NCI-H146 treated with DMSO at 0.1 percent for 48 hours (cell line): ENCODE measurements at regions not wholly inside any gene's neighbourhood (a gene's known extent, or its start where the extent isn't known, plus 50 kb on each side); places are given as distances from the start of the nearest gene placed in this dataset.
"Not testable (repeated sequence)": the region's sequence is repeated elsewhere in the genome, so short reads cannot be mapped to it uniquely, and the experiment has no call there.

ENCODE experiments used
- DNase-seq: peaks from one replicate; lab custom pipeline; 2025; ENCODE audit not compliant: unreplicated experiment; lab: John Stamatoyannopoulos, UW

DNA sequence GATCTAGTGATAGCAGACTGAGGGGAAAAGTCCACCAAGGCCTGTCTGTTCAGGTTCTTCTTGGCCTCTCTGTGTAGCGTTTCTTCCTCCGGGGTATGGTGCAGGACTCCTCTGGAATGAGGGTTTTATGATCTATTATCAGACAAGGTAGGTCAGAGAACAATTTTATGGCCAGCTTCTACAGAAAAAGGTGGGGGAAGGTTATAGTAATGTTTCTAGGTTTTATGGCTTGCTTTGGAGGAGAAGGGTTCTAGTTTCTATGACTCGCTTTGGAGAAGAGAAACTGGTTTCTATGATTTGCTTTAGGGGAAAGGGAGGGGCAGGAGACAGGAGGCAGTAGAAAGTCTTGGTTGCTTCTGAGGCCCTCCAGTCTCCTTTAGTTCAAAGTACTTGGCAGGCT lies 144.8 kb upstream of the LAMA2 start:
- no peak for DNase-seq

DNA sequence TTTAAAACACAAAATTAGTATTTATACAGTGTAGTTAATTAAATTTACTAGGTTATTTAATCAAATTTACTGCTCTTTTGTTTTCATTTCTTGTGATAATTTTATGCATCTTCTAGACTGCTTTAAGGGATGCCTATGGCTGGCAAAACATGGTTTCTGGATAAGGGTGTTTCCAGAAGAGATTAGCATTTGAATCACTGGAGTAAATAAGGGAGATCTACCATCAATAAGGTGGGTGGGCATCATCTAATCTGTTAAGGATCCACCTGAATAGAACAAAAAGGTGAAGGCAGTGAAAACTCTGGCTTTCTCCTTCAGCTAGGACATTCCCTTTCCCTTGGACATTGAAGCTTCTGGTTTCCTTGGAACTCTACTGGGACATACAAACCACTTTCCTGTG lies 146.2 kb upstream of the LAMA2 start:
- no peak for DNase-seq

DNA sequence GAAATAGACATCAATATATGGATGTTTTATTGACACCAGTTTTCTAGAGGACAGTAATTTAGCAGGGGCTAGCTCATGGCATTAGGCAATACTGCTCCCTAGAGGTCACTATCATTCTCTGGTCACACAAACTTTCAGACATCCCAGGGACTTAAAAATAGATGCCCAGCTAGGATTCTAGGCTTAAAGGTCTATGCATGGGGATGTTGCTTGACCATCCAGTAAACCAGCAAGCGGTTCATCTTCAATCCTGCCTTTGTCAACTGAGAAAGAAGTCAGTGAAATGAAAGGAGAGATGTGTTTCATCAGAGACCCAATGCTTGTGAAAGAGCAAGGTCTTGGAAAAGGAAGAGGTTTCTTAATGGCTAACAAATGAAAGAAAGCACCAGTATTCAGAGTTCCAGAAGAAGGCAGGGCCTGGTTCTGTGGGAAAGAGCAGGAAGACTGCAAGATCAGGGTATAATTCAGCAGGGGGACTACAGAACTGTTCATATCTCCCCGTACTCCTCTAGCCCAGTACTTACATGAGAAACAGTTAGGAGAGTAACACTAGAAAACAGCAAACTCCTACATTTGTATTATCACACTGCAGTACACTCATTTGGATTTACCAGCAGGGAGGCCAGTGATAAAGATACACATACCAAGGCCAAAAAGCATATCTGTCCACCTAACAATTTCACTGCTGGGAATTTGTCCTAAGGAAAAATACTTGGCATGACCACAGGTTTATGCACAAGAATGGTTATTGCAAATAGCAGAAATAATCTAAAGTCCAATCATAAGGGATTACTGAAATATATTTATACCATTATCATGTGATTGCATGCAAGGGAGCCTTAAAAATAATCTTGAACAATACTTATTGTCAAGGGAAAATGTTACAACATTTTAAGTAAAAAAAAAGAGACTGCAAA lies 151.4 kb upstream of the LAMA2 start:
- peak; percentile 49 for DNase-seq

DNA sequence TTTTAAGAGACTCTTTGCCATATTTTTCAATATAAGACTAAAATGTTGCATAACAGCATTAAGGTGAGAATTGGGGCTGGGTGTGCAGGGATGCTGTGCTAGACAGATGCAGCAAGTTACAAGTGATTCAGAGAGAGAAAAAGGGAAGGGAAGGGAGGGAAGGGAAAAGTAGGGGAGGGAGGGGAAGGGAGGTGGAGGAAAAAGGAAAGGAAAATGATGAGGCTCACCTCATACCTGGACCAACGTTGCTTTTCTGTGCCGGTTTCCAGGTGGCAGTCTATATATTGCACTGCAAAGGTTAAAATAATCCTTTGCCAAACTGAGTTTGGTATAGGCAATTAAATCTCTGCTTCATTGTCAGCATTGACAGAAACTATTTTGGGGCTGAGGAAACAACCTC lies 155.4 kb upstream of the LAMA2 start:
- no peak for DNase-seq

DNA sequence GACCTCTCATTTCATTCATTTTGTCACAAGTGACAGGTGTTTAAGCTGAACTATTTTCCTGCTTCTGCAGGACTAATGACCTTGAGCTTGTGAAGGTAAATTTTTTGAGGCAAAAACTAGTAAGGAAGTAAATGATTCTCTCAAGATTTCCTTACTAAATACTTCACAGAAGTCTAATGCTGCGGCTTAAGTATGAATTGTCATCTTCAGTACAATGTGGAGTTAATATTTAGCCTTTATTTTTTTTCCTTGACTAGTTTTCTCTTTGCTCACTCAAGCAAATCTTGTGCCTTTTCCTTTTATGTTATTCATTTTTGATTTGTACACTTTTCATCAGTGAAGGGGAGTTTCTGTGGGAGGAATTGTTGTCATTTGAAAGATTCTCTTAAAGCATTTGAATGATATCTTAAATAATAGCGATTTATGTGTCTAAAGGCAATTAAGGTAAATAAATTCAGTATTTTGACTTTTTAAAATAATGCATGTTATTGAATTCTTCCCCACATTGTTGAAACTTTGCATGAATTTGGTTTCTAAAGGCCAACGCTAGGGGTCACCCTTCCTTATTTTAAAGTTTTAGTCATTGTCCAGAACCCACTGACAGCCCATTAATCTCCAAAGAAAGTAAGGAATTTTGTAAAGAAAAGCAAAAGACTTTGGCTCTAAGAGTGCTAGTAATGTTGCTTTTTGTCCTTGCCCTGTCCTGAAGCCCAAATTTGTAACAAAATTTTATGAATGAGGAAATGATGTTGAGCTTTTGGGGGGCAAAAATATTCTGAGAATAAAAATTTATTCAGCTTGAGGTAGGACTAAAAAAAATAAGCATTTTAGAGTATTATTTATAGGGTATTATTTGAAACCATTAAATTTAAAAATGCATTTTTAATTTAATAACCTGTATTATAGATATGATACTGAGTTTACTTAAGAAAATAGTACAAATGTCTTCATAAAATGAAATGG lies 157.4 kb upstream of the LAMA2 start:
- peak; percentile 25 for DNase-seq

DNA sequence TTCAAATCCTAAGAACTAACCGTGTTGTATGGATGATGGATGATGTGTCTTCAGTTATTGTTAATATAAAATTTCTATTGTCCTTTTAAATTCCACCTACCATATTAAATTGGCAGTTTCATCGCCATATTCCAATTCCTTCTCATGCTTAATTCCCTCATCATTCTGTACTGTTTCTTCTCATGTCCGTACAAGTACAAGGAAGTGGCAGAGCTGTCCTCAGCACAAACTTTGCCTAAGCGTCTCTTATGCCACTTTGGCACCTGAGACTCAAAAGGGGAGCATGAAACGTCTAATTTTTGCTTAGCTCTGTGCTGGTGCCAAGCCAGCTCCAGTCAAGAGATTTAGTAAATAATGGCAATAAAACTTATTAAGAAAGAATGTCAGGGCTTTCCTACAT lies 158.2 kb upstream of the LAMA2 start:
- no peak for DNase-seq

DNA sequence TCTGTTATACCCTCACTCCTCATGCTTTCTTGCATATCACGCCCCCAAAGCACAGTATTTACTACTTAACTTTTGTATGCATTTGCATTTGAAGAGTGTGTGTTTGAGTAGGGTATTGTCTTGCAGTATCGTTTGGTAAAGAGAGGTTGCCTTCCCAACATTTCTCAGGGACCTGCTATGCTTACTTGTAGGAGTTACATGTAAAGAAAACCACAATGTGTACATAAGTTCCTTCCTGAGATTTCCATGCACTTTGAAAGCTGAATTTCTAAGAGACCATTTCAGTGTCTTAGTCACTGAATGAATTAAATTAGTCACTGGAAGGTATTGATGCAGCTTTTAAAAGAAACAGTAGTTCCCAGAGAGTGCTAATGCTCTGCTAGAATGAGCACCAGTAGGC lies 159.3 kb upstream of the LAMA2 start:
- no peak for DNase-seq

DNA sequence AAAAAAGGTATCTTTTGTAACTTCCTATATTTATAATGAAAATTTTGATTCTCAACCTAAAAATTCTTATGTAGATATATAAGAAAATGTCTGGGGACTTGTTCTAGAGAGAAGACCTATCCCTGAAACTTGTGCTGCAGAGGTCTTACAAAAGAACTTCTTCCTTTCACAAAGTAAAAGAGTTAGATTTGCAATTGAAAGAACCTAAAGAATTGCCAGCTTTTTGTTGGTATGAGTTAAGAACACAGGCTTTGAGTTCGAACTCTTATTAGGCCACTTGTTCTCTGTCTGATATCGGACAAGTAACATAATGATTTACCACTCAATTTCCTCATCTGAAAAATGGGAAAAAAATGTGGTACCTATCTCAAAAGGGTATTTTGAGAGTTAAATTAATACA lies 162.0 kb upstream of the LAMA2 start:
- DNase-seq, result no peak

DNA sequence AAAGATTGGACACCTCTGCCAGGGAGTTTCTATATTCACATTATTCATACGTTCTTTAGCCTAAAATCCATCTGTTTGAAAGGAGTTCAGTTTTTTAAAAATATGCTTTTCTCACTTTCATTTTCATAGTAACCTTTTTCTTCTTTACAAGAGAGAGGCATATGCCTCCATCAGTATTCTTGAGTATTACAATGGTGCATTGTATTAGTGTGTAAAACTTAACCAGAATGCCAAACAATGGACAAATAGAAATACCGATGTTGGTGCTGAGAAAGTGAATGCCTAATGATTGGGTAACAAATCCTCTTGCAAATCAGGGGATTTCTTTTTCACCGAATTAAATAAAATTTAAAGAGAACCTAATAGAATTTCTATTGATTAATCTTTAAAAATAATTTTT lies 163.2 kb upstream of the LAMA2 start:
- no peak for DNase-seq

DNA sequence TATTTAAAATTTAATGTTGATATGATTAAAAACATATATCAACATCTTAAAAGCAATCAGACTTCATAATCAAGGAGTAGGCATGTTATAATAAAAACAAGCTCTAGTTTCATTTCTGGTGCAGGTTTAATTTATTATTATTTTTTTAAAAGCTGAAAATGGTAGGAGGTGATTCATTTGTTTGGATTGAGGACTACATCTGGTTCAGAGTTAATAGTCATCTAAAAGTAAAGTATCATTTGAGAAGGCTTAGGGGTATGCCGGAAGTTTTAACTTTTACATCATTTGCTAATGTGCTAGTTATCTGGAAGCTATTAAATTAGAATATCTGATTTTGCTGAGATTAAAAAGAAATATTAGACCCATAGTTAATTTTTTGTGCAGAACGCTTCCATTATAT lies 169.5 kb upstream of the LAMA2 start:
- DNase-seq, result no peak

DNA sequence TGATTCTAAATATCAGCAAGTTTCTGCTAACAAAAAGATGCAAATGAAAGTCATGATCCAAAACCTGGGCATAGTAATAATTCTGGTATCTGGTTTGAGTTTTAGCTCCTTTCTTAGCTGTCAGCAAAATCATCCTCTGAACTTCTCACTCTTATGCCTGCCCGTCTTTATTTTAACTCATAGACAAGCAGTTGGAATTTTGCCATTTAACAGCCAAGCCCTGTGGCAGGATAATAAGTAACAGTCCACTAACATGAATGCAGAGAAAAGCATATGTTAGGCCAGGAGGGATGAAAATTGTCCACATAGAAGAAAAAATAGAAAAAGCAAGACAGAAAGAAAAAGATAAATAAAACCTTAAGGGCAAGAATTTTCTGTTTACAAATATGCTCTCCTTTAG lies 170.0 kb upstream of the LAMA2 start:
- no peak for DNase-seq

DNA sequence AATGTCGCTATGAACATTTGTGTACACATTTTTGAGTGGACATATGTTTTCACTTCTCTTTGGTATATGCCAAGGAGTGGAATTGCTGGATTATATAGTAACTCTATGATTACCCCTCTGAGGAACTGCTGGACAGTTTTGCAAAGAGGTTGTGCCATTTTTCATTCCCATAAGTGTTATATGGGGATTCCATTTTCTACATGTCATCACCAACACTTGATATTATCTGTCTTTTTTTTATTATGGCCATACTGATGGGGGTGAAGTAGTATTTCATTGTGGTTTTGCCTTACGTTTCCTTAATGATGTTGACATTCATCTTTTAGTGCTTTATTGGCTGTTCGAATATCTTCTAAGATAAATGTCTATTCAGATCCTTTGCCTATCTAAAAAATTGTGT lies 171.8 kb upstream of the LAMA2 start:
- no peak for DNase-seq

DNA sequence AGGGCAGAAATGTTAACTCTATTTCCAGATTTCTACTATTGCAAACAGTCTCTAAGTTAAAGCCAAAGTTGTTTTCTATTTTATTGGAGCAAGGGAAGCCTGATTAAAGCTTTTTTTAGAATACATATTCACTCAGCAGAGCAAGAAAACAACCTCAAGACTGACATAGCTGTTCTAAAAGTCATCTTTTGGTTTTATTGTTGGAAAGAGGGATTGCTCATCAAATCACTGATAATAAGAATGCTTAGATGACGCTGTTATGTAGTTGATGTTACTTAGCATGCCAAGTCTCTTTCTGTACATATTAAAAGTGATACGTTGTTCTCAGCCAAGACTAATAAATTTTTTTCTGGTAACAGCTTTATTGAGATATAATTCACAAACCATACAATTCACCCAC lies 172.6 kb upstream of the LAMA2 start:
- no peak for DNase-seq

DNA sequence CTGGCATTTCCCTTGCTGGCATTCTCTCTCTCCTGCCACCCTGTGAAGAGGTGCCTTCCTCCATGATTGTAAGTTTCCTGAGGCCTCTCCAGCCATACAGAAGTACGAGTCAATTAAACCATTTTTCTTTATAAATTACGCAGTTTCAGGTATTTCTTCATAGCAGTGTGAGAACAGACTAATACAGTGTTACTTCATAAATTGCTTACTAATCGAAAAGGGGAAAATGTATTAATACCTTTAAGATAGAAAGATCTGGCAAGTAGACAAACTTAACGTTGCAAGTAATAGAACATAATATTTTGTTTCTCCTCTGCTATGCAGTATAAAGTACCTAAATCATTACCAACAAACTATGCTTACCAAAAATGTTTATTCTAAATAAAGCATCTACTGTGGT lies 178.3 kb upstream of the LAMA2 start:
- DNase-seq, result no peak

DNA sequence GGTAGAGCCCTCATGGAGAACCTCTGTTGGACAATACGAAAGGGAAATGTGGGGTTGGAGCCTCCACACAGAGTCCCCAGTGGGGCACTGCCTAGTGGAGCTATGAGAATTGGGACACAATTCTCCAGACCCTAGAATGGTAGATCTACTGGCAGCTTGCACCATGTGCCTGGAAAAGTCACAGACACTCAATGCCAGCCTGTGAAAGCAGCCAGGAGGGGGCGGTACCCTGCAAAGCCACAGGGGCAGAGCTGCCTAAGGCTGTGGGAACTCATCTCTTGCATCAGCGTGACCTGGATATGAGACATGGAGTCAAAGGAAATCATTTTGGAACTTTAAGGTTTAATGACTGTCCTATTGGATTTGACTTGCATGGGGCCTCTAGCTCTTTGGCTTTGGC lies 179.1 kb upstream of the LAMA2 start:
- not testable (repeated sequence) for DNase-seq

DNA sequence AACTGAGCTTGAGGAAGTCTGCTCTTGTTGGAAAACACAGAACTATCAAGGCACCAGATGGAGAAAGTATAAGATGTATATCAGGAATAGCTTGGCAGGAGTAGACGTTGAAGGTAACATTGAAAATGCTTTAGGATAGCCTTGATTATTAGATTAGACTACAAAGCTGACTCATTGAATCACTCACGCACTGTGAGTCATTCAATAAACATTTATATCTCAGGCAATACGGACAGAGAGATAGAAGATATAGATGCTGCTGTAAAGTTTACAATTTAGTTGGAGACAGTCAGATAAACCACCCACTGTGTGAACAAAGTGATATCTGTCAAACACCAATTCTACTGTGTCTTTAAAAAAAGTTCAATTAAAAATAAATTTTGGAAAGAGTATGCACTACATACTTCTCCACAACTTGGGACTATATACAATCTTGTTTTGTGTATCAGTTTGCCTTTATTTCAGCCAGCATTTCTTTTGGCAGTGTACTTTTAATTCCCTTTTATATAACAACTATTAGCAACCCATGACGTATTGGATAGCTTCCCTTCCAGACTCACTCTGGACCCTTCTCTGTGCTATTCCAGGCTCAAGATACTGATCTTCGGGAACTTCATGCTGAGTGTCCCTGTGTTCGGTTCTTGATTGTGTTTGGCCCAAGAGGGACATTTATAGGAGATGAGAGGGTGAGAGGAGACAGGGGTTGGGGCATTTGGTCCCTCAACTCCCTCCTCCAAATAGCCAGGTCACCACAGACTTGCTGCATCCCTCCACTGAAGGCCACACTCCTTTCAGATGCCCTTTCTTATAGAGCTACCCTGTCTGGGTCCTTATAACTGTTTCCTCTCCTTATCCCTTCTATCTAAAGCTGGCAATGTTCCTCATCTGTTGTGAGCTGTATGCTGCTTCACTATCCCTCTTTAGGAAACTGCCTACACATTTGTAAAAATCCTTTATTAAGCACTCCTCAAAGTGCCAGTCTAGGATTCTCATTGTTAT lies 176.6 kb upstream of the PTPRK start:
- DNase-seq, result no peak

DNA sequence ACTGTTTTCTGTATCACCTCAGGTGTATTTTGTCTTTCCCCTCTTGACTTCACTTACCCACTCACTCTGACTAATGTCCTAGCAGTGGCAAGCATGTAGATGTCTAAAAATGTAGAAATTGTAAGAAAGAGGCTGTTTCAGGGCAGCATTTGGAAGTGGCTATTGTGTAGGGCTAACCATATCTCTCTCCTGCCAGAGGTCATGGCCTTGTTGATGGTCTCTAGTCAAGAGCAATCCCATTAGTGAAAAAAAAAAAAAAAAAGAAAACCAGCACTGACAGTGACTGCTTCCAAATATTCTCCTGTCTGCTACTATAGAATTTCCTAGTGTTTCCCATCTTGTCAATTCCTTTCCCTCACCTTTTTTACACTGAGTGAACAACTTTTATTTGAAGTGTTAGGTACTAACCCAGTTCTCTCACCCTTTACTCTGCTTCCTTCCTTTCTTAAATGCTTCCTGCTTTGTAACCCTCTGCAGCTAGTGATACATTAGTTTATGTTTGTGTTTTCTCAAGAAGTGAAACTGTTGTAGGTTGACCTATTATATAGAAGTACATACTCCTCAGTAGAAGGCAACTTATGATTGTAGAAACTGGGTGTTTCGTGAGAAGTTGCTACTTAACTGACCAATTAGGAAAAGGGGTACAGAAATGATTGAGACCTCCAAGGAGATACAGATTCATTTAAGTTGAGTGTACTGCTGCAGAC lies 174.1 kb upstream of the PTPRK start:
- DNase-seq, result no peak

DNA sequence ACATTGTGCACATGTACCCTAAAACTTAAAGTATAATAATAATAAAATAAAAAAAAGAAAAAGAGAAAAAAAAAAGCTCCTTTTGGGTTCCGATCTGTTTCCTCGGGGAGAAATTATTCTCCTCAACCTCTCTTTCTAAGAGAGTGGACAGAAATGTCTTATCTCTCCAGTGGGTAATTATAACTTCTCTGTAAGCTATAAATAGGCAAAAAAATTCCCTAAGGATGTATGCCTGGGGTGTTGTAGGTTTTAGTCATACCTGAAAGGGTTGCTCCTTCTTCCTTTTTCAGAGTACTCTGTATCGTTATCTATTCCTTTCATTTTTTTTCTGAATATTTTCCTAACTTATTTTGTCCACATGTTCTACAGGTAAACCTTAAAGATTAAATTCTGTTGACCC lies 169.7 kb upstream of the PTPRK start:
- no peak for DNase-seq

DNA sequence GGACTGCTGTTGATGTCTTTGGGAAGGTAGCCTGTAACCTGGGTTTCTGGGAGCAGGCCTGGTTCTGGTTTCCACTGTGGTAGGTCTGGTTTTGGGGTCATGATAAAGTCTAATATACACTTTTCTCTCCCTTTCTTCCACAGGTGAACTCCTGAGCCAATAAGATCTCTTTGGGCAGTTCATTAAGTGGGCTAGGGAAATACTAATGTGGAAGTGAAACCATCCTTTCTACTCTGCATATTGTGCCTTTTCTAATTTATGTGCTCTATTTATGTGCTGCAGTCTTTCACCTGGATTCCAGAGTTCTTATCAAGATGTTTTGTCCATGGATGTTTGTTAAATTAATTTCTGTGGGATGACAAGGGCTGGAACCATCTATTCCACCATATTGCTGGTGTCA lies 165.7 kb upstream of the PTPRK start:
- no peak for DNase-seq

DNA sequence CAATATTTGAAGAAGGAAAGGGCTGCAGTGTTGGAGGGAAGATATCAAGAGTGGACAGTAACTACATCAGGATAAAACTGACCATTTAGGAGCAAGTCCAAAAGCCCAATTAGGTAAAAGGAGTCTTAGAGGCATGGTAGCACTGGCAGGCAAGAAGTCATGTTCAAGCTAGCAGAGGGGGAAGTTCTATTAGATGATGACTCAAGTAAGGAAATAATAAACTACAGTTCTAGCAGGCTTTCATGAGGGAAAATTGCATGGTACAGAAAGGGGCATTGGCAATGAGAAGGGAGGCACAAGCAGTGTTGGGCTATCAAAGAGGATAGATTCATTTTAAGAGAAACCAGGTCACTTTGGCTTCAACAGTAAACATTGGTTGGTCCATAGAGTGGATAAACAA lies 156.1 kb upstream of the PTPRK start:
- DNase-seq, result no peak
